GM21515 (cell line): ENCODE measurements at regions not wholly inside any gene's neighbourhood (a gene's known extent, or its start where the extent isn't known, plus 50 kb on each side); places are given as distances from the start of the nearest gene placed in this dataset.
A peak's percentile ranks its signal among the peaks of the same experiment; 100 is the strongest.

Experiments
- ATAC-seq: cut with Tn5 transposase; IDR thresholded peaks from one replicate; pipeline ENCODE4 v1.9.1; 2021; ENCODE audit not compliant: unreplicated experiment

GRCh38 chr13:72253754-72254153 is 386.8 kb upstream of the DACH1 start:
- no peak for ATAC-seq

- no peak for ATAC-seq
These were observed 379.4 kb upstream of the DACH1 start for GRCh38 chr13:72246396-72246795.

- no peak for ATAC-seq
These were observed 377.8 kb upstream of the DACH1 start for GRCh38 chr13:72244788-72245187.

GRCh38 chr13:72230131-72230530 is 363.1 kb upstream of the DACH1 start:
- ATAC-seq, result no peak

GRCh38 chr13:72229067-72229466 is 362.1 kb upstream of the DACH1 start:
- no peak for ATAC-seq

- ATAC-seq, result peak; percentile 69
These were observed 354.4 kb upstream of the DACH1 start for GRCh38 chr13:72221276-72221962.

- ATAC-seq, result peak; percentile 52
These were observed 352.0 kb upstream of the DACH1 start for GRCh38 chr13:72218966-72219365.

- no peak for ATAC-seq
These were observed 350.1 kb upstream of the DACH1 start for GRCh38 chr13:72217142-72217541.

GRCh38 chr13:72208112-72208645 is 341.2 kb upstream of the DACH1 start:
- ATAC-seq, result no peak

- ATAC-seq, result no peak
These were observed 338.8 kb upstream of the DACH1 start for GRCh38 chr13:72205773-72206172.

- no peak for ATAC-seq
These were observed 337.3 kb upstream of the DACH1 start for GRCh38 chr13:72204291-72204690.

- no peak for ATAC-seq
These were observed 334.7 kb upstream of the DACH1 start for GRCh38 chr13:72201726-72202125.

GRCh38 chr13:72199640-72200039 is 332.6 kb upstream of the DACH1 start:
- no peak for ATAC-seq

- ATAC-seq, result no peak
These were observed 332.1 kb upstream of the DACH1 start for GRCh38 chr13:72198967-72199560.

- ATAC-seq, result no peak
These were observed 331.0 kb upstream of the DACH1 start for GRCh38 chr13:72198042-72198441.

- ATAC-seq, result no peak
These were observed 328.2 kb upstream of the DACH1 start for GRCh38 chr13:72195044-72195704.

- ATAC-seq, result no peak
These were observed 327.5 kb upstream of the DACH1 start for GRCh38 chr13:72194523-72194922.

- ATAC-seq, result no peak
These were observed 319.9 kb upstream of the DACH1 start for GRCh38 chr13:72186730-72187422.

GRCh38 chr13:72185776-72186175 is 318.8 kb upstream of the DACH1 start:
- ATAC-seq, result no peak

- ATAC-seq, result no peak
These were observed 314.7 kb upstream of the DACH1 start for GRCh38 chr13:72181661-72182060.

- ATAC-seq, result no peak
These were observed 313.4 kb upstream of the DACH1 start for GRCh38 chr13:72180253-72180952.
